ENCODE measurements at regions not wholly inside any gene's neighbourhood (a gene's known extent, or its start where the extent isn't known, plus 50 kb on each side); places are given as distances from the start of the nearest gene placed in this dataset.
"Not testable (repeated sequence)": the region's sequence is repeated elsewhere in the genome, so short reads cannot be mapped to it uniquely, and the experiment has no call there.

GRCh38 chr9:30970812-30971211, 1413.6 kb upstream of the ACO1 start:
- no peak for DNase-seq

GRCh38 chr9:30972654-30973053, 1411.8 kb upstream of the ACO1 start:
- DNase-seq, result no peak

GRCh38 chr9:30977965-30978364, 1406.5 kb upstream of the ACO1 start:
- DNase-seq, result no peak

- DNase-seq, result no peak
Measured at GRCh38 chr9:30982301-30982700, 1402.1 kb upstream of the ACO1 start.

- DNase-seq, result no peak
Measured at GRCh38 chr9:30995956-30996738, 1388.3 kb upstream of the ACO1 start.

- DNase-seq, result no peak
Measured at GRCh38 chr9:30996761-30997160, 1387.7 kb upstream of the ACO1 start.

- DNase-seq, result no peak
Measured at GRCh38 chr9:30997291-30997690, 1387.2 kb upstream of the ACO1 start.

- no peak for DNase-seq
Measured at GRCh38 chr9:31005086-31005665, 1379.3 kb upstream of the ACO1 start.

GRCh38 chr9:31013371-31013770, 1371.1 kb upstream of the ACO1 start:
- DNase-seq, result no peak

GRCh38 chr9:31023847-31024246, 1360.6 kb upstream of the ACO1 start:
- no peak for DNase-seq

GRCh38 chr9:31027678-31028077, 1356.8 kb upstream of the ACO1 start:
- no peak for DNase-seq

- no peak for DNase-seq
Measured at GRCh38 chr9:31028137-31028536, 1356.3 kb upstream of the ACO1 start.

GRCh38 chr9:31030741-31031202, 1353.7 kb upstream of the ACO1 start:
- DNase-seq, result no peak

- no peak for DNase-seq
Measured at GRCh38 chr9:31032206-31032605, 1352.2 kb upstream of the ACO1 start.

GRCh38 chr9:31034311-31034710, 1350.1 kb upstream of the ACO1 start:
- no peak for DNase-seq

- DNase-seq, result no peak
Measured at GRCh38 chr9:31040564-31040963, 1343.9 kb upstream of the ACO1 start.

- no peak for DNase-seq
Measured at GRCh38 chr9:31045810-31046209, 1338.6 kb upstream of the ACO1 start.

GRCh38 chr9:31061592-31061991, 1322.9 kb upstream of the ACO1 start:
- not testable (repeated sequence) for DNase-seq

- no peak for DNase-seq
Measured at GRCh38 chr9:31065691-31066090, 1318.8 kb upstream of the ACO1 start.

GRCh38 chr9:31067418-31067817, 1317.0 kb upstream of the ACO1 start:
- no peak for DNase-seq

- no peak for DNase-seq
Measured at GRCh38 chr9:31071606-31072286, 1312.7 kb upstream of the ACO1 start.

- no peak for DNase-seq
Measured at GRCh38 chr9:31078175-31078574, 1306.3 kb upstream of the ACO1 start.

- no peak for DNase-seq
Measured at GRCh38 chr9:31084350-31084749, 1300.1 kb upstream of the ACO1 start.
